Smooth muscle cell of the brain vasculature (primary cell): ENCODE measurements at regions not wholly inside any gene's neighbourhood (a gene's known extent, or its start where the extent isn't known, plus 50 kb on each side); places are given as distances from the start of the nearest gene placed in this dataset.
"Not testable (repeated sequence)": the region's sequence is repeated elsewhere in the genome, so short reads cannot be mapped to it uniquely, and the experiment has no call there.

Experiments used
- DNase-seq: peaks from one replicate; pipeline ENCODE4 v3.0.0-alpha.2; 2012; ENCODE audit warnings: low read depth, low spot score

DNA sequence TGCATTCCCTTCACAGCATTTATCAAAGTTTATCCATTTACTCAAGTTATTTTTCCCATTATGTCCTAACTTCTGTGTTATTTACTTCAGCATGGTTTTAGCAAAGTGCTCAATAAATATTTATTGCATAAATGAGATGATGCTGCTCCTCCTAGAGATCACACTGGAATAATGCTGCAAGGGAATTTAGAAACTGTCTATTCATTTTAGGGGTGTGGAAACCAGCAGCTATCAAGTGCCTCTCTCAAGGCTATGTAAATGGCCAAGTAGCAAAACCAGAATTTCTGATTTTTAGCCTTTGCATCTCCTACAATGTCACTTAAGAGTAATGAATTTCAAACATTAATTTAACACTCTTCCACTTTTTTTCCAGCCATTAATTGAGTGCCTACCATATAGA, 316.2 kb downstream of the COL12A1 start:
- no peak for DNase-seq

DNA sequence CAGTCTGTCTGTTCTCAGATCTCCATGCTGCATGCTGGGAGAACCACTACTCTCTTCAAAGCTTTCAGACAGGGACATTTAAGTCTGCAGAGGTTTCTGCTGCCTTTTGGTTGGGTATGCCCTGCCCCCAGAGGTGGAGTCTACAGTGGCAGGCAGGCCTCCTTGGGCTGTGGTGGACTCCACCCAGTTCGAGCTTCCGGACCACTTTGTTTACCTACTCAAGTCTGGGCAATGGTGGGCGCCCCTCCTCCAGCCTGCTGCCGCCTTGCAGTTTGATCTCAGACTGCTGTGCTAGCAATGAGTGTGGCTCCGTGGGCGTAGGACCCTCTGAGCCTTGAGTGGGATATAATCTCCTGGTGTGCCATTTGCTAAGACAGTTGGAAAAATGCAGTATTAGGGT, 317.1 kb downstream of the COL12A1 start:
- not testable (repeated sequence) for DNase-seq

DNA sequence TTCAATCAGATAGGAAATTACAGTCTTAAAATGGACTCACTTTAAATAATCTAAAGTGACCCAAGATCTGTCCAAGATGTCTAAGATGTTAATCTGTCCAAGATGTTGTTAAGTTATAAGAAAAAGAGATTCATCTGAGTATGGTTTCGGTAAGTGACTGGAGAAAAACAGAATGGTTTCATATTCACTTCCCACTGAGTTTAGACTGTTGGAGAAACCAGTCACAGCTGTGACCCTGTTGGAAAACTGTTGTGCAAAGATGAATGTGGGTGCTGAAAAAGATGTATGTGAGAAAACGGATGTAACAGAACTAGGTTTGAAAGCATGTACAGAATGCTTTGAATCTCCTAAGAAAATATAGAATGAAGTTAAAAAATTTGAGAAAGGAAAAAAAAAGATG, 325.9 kb downstream of the COL12A1 start:
- no peak for DNase-seq

DNA sequence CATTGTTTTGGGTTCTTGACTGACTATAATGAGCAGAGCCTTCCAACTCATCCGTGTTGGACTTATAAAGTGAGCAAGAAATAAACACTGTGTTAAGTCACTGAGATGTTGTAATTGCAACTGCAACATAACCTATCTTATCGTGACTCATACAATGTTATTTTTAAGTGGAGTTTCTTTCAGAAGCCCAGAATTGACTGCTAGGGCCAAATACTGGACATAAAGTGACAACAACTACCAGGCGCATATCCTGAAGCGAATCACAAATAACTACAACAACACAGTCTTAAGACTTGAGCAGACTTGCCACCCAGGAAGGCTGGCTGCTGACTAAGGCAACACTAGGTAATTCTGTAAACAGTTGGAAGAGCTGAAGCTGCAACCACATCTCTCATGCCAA, 326.6 kb downstream of the COL12A1 start:
- DNase-seq, result peak; percentile 43

DNA sequence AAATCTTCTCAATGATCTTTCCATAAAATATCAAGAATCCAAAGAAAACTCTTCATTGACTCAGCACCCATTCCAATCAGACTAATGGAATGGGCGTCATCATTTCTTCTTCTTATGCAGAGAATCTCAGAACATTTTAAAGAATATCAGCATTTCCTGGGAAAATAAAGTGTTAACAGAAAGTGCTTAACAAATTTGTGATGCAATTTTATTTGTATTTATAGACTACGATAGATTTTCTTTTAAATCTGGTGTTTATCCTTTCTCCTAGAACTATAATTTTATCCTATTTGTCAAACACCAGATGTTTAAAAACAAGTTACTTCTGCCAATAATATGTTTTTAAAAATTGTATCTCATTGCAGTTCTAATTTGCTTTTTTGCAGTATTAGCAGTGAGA, 330.7 kb downstream of the COL12A1 start:
- DNase-seq, result no peak

DNA sequence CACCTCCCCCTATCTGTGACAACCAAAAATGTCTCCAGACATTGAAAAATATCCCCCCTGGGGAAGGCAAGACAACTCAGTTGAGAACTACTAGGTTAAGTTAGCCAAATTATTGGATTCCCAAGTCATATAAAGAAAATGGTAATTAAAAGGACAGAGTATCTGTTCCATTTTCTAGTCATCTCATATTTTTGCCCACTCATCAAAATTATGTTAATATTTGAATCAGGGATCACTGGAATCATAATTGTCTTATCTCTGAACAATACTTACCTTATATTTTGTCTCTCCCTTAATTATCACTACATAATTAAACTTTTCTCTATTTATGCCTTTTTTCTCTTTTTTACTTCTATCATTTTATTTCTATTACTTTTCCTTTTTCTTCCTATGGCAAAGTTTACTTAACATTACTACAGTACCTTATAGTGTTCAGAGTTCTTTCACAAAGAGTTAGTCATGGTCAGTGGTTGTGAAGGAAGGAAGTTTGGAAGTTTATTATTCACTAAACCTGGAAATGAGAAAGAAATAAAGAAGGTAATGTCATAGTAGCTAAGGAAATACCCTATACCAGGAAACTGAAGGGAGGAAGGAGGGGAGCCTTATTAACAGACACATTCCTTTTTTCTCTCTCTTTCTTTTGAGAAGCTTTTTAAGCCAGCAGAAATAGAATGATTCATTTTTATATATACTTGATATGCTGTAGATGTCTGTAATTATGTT, 332.9 kb downstream of the COL12A1 start:
- DNase-seq, result no peak

DNA sequence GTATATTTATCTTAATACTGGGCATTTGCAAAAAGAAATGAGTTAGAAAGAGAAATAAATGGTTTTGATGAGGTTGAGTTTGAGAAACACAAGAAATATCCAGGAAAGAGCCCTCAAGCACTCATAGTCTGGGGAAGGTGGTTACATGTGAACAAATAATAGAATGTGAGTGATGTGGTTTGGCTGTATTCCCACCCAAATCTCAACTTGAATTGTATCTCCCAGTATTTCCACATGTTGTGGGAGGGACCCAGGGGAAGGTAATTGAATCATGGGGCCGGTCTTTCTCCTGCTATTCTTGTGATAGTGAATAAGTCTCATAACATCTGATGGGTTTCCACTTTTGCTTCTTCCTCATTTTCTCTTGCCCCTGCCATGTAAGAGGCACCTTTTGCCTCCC, 334.1 kb downstream of the COL12A1 start:
- no peak for DNase-seq

DNA sequence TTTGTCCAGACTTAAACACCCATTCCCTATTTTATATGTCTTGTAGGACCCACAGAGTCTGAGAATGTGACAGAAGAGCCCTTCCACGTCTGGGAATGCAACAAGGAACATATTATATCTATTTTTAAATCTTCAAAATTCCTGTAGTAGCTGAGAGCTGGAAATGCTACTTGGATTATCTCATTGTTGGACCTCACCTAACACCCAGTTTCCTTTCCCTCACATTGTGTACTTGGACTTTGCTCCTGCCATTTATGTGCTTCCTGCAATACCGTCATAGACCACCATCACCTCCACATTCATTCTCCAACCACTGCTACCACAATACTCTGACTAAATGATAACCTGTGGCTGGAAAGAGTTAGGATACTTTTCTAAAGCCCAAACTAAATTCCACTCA, 335.4 kb downstream of the COL12A1 start:
- DNase-seq, result no peak

DNA sequence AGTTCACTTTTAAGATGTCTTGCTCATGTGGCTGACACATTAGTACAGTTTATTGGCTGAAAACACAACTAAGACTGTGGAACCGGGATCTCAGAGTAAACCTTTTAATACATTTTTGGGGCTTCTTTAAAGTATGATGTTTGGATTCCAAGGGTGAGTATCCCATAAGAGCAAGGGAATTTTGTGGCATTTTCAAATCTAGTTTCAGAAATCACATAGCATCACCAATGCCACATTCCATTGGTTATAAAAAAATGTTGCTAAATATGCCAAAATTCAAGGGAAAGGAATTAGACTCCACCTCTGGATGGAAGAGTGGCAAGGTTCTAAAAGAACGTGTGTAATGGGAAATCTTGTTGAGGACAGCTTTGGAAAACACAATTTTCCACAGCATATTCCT, 338.6 kb downstream of the COL12A1 start:
- no peak for DNase-seq

DNA sequence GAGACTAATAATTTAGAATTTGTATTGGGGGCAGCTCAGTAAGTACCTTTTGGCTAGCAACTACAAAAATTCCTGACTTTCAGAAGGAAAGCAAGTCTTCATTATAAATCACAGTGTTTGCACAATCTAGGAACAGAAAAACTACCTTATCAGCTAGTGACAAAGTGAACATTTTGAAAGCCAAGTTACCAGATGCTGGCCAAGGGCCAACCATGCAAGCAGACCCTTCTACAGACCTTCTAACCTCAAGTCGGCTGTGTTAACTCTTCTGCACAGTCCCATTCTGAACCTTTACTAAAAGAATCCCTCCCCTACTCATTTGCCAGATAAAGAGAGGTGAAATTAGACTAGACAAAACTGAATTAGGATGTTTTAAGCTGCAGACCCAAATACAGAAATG, 341.9 kb downstream of the COL12A1 start:
- DNase-seq, result no peak

DNA sequence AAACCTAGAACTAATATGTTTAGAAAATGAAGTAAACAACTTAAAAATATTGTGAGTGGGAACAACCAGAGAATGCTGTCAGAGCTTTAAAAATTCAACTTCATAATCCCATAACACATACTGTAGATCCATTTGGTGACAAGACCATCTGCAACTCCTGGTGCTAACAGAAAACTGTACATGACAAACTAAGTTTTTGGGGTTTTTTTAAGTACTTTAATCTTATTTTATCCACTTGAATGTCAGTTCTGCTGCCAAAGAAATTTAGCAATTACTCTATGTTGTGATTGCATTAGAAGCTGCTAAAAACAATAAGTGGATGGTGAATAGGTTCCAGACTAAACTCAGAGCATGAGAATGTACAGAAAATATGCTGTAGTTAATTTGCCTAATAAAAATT, 345.4 kb downstream of the COL12A1 start:
- DNase-seq, result no peak

DNA sequence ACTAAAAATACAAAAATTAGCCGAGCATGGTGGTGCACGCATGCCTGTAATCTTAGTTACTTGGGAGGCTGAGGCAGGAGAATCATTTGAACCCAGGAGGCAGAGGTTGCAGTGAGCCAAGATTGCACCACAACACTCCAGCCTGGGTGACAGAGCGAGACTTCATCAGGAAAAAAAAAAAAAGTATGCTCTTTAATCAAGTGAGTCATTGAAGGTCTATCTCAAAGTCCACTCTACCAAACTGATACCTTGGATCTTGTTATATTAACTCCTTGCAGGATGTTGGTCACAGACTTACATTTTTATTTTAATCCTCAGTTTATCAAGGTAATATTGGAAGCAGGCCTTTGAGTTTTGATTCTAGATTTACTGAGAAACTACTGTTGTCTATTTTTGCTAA, 348.7 kb downstream of the COL12A1 start:
- DNase-seq, result no peak

DNA sequence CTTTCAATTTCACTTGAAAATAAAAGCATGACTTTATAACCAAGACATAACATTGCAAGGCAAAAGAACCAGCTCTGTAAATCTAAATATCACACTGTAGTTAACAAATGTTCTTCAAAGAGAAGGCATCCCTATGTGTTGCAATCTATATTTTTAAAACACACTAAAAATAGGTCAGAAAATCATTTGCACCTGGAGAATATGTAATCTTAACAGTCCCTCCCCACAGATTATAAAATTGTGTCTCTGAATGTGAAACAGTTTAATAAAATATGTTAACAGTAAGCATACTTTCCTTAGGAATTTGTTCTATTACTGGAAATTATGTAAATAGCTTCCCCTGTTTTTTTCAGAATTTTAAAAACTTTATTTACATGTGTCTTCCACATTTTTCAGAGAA, 351.9 kb downstream of the COL12A1 start:
- DNase-seq, result no peak

DNA sequence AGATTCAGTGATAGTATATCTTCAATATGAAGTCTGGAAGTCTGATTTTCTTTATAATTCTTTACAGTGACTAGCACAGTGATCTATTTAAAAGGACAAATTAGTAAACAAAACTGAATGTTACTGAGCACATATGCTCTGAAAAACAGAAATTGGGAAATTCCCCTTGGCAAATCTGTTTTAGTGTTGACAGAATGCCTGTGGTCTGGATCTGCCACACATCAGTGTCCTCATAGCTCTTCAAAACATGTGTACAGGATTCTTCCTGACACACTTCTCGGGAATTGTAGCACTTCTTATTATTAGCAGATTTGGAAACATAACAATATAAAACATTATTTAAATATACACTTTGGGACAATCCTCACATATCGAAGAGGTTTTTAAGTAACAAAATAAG, 354.3 kb downstream of the COL12A1 start:
- no peak for DNase-seq

DNA sequence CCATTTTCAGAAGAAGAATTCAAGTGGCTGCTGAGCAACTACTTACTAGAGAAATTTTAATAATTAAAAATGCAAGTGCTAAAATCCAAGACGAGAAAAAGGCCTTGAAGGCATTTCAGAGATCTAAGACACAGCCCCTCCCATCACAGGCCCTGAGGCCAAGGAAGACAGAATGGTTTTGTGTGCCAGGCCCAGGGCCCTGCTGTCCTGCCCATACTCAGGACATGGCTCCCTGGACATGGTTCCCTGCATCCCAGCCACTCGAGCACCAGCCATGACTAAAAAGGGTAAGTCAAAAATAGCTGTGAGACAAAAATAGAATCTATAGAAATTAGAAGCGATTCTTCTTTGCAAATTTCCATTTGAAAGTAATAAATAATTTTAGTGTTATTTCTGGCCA, 364.9 kb downstream of the COL12A1 start:
- DNase-seq, result no peak

DNA sequence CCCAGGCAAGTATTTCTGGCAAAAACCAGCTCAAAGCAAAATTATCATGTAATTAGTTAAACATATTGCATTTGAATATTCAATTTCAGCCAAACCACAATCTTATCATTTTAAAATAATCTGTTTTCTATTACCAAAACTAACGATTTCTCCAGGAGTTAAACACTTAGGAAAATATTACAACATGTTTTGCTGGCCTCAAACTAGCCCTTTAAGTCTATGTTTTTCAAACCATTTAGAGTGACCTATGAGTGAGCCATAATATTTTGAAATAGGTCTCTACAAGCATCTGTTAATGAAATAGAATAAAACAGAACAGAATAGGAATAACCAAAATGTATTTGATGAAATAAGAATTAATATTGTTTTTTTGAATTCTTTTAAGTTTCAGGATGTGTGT, 370.9 kb downstream of the COL12A1 start:
- no peak for DNase-seq

DNA sequence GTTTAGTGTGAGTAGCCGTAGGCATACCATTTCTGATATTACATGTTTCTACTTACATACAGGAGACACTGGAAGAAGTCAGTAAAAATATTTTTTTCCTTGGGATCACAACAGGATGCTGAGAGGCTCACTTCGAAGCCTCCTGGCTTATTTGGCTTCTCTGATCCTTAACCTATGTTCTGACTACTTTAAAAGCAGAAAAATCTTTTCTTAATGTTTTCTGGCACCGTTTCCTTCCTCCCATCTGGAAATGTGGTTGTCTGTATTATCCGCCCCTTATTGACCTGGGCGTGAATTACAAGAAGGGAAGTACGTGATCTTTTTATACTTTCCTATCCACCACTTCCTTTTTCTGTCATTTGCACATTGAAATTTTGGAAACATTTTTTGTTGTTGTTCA, 379.6 kb downstream of the COL12A1 start:
- no peak for DNase-seq

DNA sequence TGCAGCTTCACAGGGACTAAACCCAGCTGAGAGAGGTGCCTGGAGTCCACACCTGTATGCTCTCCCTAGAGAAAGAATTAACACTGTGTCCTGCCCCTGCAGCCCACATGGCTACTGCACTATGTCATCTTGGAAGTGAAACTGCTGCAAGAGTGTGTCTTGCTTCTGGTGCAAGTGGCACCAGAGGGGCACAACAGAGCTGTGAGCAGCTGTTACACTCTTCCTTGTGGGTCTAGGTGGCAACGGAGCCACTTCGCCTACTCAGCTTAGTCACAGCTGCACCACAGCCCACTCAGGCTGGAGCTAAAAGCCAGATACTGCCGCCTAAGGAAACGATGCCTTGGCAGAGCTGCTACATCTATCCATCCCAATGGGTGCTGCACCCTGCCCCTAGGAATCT, 391.4 kb downstream of the COL12A1 start:
- DNase-seq, result no peak

DNA sequence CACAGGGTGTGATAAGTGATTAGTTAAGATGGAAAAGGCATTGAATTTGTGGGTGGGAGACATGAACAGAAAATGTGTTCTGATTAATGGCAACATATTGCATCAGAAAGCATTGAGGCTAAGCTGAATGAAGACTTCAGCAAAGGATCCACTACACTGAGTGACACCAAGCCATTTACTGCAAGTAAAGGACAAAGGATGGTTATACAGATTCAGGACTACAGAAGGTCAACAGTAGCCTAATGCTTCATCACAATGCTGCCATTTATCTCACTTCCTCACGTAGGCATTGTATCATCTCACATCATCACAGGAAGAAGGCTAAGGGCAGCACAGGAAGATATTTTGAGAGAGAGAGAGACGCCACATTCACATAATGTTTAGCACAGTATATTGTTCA, 398.2 kb downstream of the COL12A1 start:
- no peak for DNase-seq

DNA sequence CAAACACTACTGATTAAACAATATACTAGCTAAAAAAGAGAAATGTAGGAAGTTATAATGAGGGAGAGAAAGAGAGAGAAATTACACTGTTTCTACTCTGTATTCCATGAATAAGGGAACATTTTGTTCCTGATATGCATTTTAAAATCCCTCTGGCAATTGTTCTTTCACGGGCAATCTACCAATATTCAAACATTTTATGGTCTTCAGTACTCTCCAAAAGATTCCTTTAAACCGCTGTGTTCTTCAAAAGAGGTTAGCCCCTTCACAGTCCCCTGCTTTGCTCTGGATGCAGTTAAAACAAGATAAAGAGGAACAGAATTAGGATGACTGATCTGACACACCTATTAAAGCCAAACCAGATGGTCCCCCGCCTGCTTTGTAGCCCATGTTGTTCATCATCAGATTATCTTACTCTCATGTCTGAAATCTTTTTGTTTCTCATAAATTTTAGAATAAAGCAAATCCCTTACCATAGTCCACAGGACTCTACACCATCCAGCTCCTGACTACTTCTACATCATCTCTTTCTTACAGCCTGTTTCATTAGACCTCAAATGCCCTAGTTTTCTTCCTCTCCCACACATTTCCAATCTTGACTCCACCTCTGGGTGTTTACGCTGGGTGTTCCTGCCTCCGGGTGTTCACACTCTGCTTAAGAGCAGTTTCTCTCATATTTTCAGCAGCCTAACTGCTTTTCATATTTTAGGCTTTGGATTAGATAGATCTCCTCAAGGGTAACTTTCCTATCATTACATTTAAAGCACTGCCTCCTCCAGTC, 399.7 kb downstream of the COL12A1 start:
- DNase-seq, result no peak

DNA sequence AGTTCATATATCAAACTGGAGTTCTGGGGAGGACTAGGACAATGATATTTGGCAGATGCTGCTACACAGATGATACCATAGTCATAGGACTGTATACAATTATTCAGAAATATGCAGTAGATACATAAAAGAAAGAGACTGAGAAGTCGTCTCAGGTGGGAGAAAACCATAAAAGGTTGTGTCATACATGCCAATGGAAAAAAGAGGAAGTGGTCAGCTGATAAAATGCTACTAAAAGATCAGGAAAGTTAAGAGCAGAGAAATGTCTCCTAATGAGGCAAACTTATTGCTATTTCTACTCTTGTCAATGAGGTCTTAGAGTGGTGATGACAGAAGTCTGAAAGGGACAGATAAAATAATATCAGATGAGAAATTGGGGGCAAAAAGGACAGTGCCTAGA, 407.6 kb downstream of the COL12A1 start:
- no peak for DNase-seq

DNA sequence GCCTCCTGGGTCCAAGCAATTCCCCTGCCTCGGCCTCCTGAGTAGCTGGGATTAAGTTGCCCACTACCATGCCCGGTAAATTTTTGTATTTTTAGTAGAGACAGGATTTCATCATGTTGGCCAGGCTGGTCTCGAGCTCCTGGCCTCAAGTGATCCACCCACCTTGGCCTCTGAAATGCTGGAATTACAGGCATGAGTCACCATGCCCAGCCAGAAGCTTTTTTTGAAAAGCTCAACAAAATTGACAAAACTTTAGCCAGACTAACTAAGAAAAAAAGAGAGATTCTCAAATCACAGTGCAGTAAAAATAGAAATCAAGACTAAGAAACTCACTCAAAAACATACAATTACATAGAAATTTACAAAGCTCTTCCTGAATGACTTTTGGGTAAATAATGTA, 420.6 kb downstream of the COL12A1 start:
- DNase-seq, result no peak

DNA sequence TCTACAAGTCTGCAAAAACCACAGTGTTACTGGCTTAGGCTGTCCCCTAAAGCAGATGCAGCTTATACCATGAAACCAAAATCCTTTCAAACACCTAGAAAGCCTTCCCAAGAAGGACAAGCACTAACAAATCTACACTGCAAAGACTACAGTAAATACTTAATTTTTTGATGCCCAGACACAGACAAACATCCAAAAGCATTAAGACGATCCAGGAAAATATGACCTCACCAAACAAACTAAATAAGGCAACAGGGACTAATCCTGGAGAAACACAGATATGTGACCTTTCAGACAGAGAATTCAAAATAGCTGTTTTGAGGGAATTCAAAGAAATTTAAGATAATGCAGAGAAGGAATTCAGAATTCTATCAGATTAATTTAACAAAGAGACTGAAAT, 423.5 kb downstream of the COL12A1 start:
- DNase-seq, result no peak
